HUES64 (cell line): ENCODE measurements at regions not wholly inside any gene's neighbourhood (a gene's known extent, or its start where the extent isn't known, plus 50 kb on each side); places are given as distances from the start of the nearest gene placed in this dataset.

Experiments used
- H3K27ac ChIP-seq: 2 replicates; pipeline ENCODE4 v1.7.0; 2013; ENCODE audit warnings: low read depth, low read length, inconsistent platforms
- H3K27me3 ChIP-seq: 2 replicates; pipeline ENCODE4 v1.6.1; 2013; ENCODE audit warnings: mild to moderate bottlenecking, low read length; ENCODE audit not compliant: insufficient read depth
- H3K36me3 ChIP-seq: 2 replicates; pipeline ENCODE4 v1.6.1; 2013; ENCODE audit warnings: mild to moderate bottlenecking, low read length; ENCODE audit not compliant: insufficient read depth
- H3K4me1 ChIP-seq: 2 replicates; pipeline ENCODE4 v1.6.1; 2013; ENCODE audit warnings: mild to moderate bottlenecking, low read length, moderate library complexity; ENCODE audit not compliant: insufficient read depth
- H3K4me3 ChIP-seq: 2 replicates; pipeline ENCODE4 v1.5.1; 2013; ENCODE audit warnings: mild to moderate bottlenecking, low read length, moderate library complexity
- H3K9ac ChIP-seq: 2 replicates; pipeline ENCODE4 v1.6.1; 2013; ENCODE audit warnings: mild to moderate bottlenecking, low read depth, low read length
- H3K9me3 ChIP-seq: 2 replicates; pipeline ENCODE4 v1.6.1; 2013; ENCODE audit warnings: low read depth, low read length; ENCODE audit not compliant: insufficient read depth
- WGBS: fragments of 150-250, 120-280 bp; methylation state at CpG from one replicate; pipeline ENCODE4 v1.1.7; 2013; ENCODE audit warnings: missing lambda C conversion rate; 5-methylcytosine and 5-hydroxymethylcytosine counted together

DNA sequence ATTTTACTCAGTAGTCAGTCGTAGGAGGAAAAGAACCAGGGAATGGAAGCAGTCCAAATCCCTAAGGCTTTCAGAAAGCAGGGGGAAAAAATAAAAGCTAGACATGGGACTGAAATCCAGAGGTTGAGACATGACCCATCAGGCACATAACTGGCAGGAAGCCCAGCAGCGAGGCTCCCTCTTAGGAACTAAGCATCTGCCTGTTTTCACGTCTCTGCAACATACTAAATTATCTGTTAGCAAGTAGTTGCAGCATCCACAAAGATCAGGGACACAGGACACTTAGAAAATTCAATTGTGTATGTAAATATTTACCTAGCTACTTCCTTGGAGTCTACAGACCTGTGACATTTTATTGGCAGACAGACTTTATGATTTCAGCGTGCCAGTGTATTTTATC lies 118.0 kb upstream of the EDNRA start:
- no peaks in the 10 kb centered on the region for H3K9me3 ChIP-seq
- H3K36me3 ChIP-seq: no peaks in the 10 kb centered on the region
- no peak overlapping the region for H3K9ac ChIP-seq
- no peaks in the 10 kb centered on the region for H3K4me1 ChIP-seq
- 97% methylated on average over 4 of the region's 4 CpGs for WGBS
- no peak overlapping the region for H3K4me3 ChIP-seq
- no peaks in the 10 kb centered on the region for H3K27me3 ChIP-seq
- no peak overlapping the region for H3K27ac ChIP-seq

DNA sequence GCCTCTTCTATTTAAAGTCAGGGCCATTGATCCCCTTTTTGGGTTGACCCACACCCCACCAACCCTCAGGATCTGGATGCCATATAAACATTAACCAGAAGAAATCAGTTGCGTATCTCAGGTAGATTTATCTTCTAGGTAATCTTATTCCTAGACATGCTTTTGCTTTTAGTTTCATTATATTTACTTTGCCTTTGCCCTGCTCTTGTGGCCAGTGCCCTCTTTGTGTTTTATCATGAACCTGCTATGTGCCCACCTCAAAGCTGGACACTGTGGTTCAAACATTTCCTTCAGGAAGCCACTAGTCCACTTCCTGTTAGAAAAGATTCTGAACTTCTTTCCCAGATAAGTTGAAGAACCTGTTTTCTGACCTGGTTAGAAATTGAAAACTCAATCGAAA lies 117.4 kb upstream of the EDNRA start:
- no peaks in the 10 kb centered on the region for H3K4me1 ChIP-seq
- H3K27me3 ChIP-seq: no peaks in the 10 kb centered on the region
- no peak overlapping the region for H3K9ac ChIP-seq
- no peaks in the 10 kb centered on the region for H3K9me3 ChIP-seq
- no peak overlapping the region for H3K27ac ChIP-seq
- no peaks in the 10 kb centered on the region for H3K36me3 ChIP-seq
- H3K4me3 ChIP-seq: no peak overlapping the region
- WGBS: 95% methylated on average over 2 of the region's 2 CpGs

DNA sequence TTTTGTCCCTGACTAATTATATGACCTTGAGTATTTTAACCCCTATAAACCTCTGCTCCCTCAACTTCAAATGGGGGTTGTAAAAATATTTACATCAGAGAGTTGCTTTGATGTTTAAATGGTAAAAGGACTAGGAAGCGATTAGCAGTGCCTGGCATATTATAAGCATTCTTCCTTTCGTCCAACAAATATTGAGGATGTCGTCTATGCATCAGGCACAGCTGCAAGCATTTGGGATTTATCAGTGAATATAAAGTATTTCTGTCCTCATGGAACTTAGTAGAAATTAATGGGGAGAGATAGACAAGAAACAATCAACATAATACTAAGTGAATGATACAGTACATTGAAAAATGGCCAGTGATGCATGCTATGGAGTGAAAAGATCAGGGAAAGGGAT lies 115.5 kb upstream of the EDNRA start:
- Histone ChIP-seq H3K36me3 (no peaks in the 10 kb centered on the region), H3K9ac (no peak overlapping the region), H3K4me3 (no peak overlapping the region), H3K4me1 (no peaks in the 10 kb centered on the region), H3K27me3 (no peaks in the 10 kb centered on the region), H3K27ac (no peak overlapping the region), H3K9me3 (no peaks in the 10 kb centered on the region)
- 96% methylated on average over 3 of the region's 3 CpGs for WGBS

DNA sequence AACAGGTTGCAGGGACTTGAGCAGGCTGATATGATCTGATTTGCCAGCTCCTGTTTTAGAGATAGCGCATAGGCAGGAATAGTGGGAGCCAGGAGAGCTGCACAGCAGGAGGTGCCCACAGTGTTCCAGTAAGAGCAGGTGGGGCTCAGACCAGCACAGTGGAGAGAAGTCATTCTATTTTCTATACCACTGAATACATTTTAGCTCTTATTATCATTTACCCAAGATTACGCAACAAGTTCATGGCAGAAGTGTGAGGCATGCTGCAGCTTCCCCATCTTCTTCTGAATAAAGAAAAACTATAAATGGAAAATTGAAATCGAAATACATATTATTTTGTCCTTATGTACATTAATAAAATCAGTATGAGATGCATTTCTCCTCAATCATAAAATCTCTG lies 114.7 kb upstream of the EDNRA start:
- Histone ChIP-seq H3K4me3 (no peak overlapping the region), H3K9ac (no peak overlapping the region), H3K36me3 (no peaks in the 10 kb centered on the region), H3K9me3 (no peaks in the 10 kb centered on the region), H3K27me3 (no peaks in the 10 kb centered on the region), H3K27ac (no peak overlapping the region), H3K4me1 (no peaks in the 10 kb centered on the region)
- WGBS: 91% methylated on average over 1 of the region's 3 CpGs

DNA sequence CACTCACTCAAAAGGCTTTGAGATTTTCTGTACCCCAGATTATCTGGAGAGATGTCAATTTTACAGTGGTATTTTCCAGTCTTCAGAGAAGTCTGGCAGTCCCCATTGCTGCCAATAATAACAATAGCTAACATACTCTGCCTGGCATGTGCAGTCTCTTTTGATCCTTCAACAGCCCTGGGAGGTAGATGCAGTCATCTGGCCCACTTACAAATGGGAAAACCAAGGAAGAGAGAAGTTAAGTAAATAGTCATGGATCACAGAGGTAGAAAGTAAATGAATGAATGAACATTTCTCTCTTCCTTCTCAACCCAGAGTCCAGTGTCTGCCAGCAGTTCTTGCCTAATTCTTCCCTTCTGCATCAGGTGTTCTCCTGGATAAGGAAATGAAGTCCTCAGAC lies 113.0 kb upstream of the EDNRA start:
- Histone ChIP-seq H3K4me1 (no peaks in the 10 kb centered on the region), H3K27me3 (no peaks in the 10 kb centered on the region), H3K9ac (no peak overlapping the region), H3K36me3 (no peaks in the 10 kb centered on the region), H3K27ac (no peak overlapping the region), H3K4me3 (no peak overlapping the region), H3K9me3 (peaks cover 3% of the 10 kb centered on the region; the same call in 1 of the 2 replicates)

DNA sequence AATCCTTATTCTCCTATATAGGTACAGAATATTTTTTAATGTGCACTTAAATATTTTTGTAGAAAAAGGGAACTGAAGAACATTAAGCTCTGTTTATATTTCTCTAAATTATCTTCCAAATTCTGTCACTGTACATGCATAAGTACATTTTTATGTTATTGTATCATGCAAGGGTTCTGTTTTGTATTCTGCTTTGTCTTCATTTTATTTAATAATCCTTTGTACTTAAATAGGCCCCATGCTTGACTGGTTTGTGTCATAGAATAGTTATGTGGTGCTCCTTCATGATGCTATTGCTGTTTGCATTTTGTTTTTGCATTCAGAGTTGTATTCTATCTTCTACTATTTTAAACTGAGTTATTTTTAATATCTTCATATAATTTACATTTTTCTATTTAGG lies 111.9 kb upstream of the EDNRA start:
- Histone ChIP-seq H3K27ac (no peak overlapping the region), H3K9ac (no peak overlapping the region), H3K9me3 (peaks cover 11% of the 10 kb centered on the region; the same call in 1 of the 2 replicates)

DNA sequence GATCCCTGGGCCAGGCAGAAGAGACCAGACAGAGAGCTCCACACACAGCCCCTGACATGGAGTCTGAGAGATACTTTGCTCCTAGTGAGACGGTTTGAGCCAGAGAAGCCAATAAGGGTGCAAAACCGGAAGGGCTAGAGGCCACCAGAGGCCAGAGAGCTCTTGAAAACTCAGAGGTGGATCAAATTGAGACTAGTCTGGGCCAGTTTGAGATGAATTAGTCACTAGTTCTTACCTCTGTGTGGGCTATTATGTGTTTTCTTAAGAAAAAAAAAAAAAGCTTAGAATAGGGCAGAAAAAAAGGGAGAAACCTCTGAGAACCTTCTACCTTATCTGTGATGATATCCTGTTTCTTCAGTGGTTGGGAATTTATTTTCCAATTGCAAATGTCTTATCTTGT lies 110.4 kb upstream of the EDNRA start:
- Histone ChIP-seq H3K36me3 (no peaks in the 10 kb centered on the region), H3K9ac (no peak overlapping the region), H3K4me1 (no peaks in the 10 kb centered on the region), H3K27me3 (no peaks in the 10 kb centered on the region), H3K4me3 (no peak overlapping the region), H3K27ac (no peak overlapping the region), H3K9me3 (peaks cover 12% of the 10 kb centered on the region; the same call in 1 of the 2 replicates)
- 92% methylated on average over 2 of the region's 2 CpGs for WGBS

More for the DNA sequence above, 111.9 kb upstream of the EDNRA start:
- no peak overlapping the region for H3K4me3 ChIP-seq
- H3K27me3 ChIP-seq: no peaks in the 10 kb centered on the region
- H3K4me1 ChIP-seq: no peaks in the 10 kb centered on the region
- H3K36me3 ChIP-seq: no peaks in the 10 kb centered on the region

DNA sequence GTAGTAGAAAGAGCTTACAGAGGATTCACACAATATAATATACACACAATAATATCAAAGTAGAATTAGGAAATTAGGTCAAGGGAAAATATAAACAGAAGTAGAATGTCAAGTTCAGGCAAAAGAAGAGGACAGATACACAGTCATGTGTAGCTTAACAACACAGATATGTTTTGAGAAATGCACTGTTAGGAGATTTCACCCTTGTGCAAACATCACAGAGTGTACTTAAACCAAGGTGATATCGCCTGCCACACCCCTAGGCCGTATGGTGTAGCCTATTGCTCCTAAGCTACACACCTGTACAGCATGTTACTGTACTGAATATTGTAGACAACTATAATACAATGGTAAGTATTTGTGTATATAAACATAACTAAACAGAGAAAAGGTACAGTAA lies 110.0 kb upstream of the EDNRA start:
- H3K27ac ChIP-seq: no peak overlapping the region
- no peaks in the 10 kb centered on the region for H3K4me1 ChIP-seq
- 95% methylated on average over 2 of the region's 2 CpGs for WGBS

DNA sequence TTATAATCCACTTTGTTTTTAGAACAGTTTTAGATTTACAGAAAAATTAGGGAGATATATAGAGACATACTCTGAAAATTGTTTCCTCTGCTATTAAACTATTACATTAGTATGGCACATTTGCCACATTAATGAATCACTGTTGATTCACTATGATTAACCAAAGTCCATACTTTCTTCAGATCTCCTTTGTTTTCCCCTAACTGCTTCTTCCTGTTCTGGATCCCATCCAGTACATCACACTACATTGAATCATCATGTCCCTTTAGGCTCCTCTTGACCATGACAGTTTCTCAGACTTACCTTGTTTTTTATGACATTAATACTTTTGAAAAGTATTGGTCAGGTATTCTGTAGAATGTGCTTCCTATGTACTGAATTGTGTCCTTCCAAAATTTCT lies 109.2 kb upstream of the EDNRA start:
- H3K4me3 ChIP-seq: no peak overlapping the region
- no peaks in the 10 kb centered on the region for H3K36me3 ChIP-seq
- no peaks in the 10 kb centered on the region for H3K4me1 ChIP-seq
- peaks cover 12% of the 10 kb centered on the region; the same call in 1 of the 2 replicates for H3K9me3 ChIP-seq
- H3K27me3 ChIP-seq: no peaks in the 10 kb centered on the region
- no peak overlapping the region for H3K9ac ChIP-seq
- no peak overlapping the region for H3K27ac ChIP-seq

More for the DNA sequence above, 110.0 kb upstream of the EDNRA start:
- Histone ChIP-seq H3K36me3 (no peaks in the 10 kb centered on the region), H3K9me3 (peaks cover 12% of the 10 kb centered on the region; the same call in 1 of the 2 replicates), H3K4me3 (no peak overlapping the region), H3K9ac (no peak overlapping the region), H3K27me3 (no peaks in the 10 kb centered on the region)

DNA sequence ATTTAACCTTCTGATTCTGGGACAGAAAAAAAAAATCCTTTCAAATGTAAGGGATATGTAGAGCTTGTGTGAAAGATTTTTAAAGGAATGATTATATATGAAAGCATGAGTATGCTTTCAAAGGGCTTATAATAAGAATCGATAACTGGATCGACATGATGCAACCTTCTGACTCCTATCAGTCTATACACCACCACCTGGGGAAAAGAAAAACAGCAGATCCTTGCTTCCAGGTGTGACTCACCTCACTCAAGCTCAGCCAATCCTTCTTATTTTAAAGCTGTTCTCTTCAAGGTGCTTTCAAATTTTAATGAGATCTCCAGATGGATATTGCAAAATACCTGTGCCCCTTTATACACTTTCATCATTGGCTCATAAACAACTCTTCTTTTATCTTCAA lies 102.1 kb upstream of the EDNRA start:
- no peak overlapping the region for H3K4me3 ChIP-seq
- H3K36me3 ChIP-seq: no peaks in the 10 kb centered on the region
- H3K27me3 ChIP-seq: no peaks in the 10 kb centered on the region
- no peak overlapping the region for H3K27ac ChIP-seq
- H3K9me3 ChIP-seq: 0 out of 2 replicates have a peak, but pooled peaks cover 3% of the 10 kb centered on the region
- H3K9ac ChIP-seq: no peak overlapping the region
- WGBS: 87% methylated on average over 2 of the region's 2 CpGs
- H3K4me1 ChIP-seq: peaks cover 11% of the 10 kb centered on the region

DNA sequence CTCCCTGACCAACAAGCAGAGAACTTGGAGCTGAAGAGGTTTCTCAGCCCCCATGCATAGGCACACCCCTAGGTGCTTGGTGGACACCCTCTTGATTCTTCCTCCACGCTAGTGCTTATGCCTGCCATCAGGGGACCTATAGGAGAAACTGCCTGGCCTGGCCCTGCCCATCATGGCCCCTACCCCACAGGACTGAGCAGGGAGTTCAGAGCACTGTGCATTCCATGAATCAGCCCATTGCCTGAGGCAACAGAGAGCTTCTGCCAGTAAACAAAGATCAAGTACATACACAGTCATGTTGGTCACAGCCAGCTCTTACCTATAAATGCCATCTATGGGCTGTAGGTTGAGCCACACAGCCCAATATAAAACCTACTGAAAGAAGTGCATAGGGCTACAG lies 99.1 kb upstream of the EDNRA start:
- no peaks in the 10 kb centered on the region for H3K27me3 ChIP-seq
- no peak overlapping the region for H3K9ac ChIP-seq
- peaks cover 11% of the 10 kb centered on the region for H3K4me1 ChIP-seq
- H3K9me3 ChIP-seq: no peaks in the 10 kb centered on the region
- H3K4me3 ChIP-seq: no peak overlapping the region
- WGBS: 96% methylated on average over 1 of the region's 1 CpG
- H3K36me3 ChIP-seq: no peaks in the 10 kb centered on the region
- H3K27ac ChIP-seq: no peak overlapping the region

DNA sequence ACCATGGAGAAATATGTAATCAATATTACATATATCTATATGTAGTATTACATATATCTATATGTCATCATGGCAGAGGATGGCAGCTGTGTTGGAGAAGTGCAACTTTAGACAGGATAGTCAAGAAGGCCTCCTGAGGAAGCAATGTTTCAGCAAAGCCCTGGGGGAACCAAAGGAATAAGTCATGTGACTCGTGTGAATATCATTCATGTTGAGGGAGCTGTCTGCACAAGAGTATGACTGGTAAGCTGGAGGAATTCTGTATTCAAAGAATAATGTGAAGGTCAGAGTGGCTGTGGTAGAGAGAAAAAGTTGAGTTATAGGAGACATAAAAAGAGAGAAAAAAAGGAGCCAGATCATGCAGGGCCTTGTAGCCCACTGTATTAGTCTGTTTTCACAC lies 92.9 kb upstream of the EDNRA start:
- 88% methylated on average over 1 of the region's 1 CpG for WGBS
- H3K27ac ChIP-seq: no peak overlapping the region
- H3K27me3 ChIP-seq: no peaks in the 10 kb centered on the region
- no peak overlapping the region for H3K4me3 ChIP-seq
- no peaks in the 10 kb centered on the region for H3K36me3 ChIP-seq
- H3K9me3 ChIP-seq: no peaks in the 10 kb centered on the region
- H3K9ac ChIP-seq: no peak overlapping the region
- no peaks in the 10 kb centered on the region for H3K4me1 ChIP-seq
